Liver (tissue), 8 donors: ENCODE measurements at regions not wholly inside any gene's neighbourhood (a gene's known extent, or its start where the extent isn't known, plus 50 kb on each side); places are given as distances from the start of the nearest gene placed in this dataset.

ENCODE experiments used
- DNase-seq: peaks from one replicate; pipeline ENCODE4 v3.0.0-alpha.2; 2017; ENCODE audit warnings: low spot score
- H3K27ac ChIP-seq, 2 donors: one replicate each; pipeline ENCODE4 v1.7.0; 2013; ENCODE audit warnings: inconsistent platforms in 2 of 2, low read length in 2 of 2, control low read depth in 1 of 2, low read depth in 1 of 2, mild to moderate bottlenecking in 1 of 2
- H3K27me3 ChIP-seq, 4 donors: one replicate each; pipeline versions ENCODE4 v1.6.1 to v1.7.0; 2013; ENCODE audit warnings: low read length in 3 of 4, inconsistent platforms in 1 of 4, mild to moderate bottlenecking in 1 of 4, moderate library complexity in 1 of 4; ENCODE audit not compliant: control insufficient read depth in 4 of 4, insufficient read depth in 4 of 4
- H3K36me3 ChIP-seq, 4 donors: one replicate each; pipeline versions ENCODE4 v1.6.1 to v1.7.0; 2013; ENCODE audit warnings: low read length in 3 of 4, mild to moderate bottlenecking in 3 of 4, low read depth in 1 of 4, moderate library complexity in 1 of 4; ENCODE audit not compliant: control insufficient read depth in 4 of 4, insufficient read depth in 3 of 4
- H3K4me1 ChIP-seq, 4 donors: one replicate each; pipeline versions ENCODE4 v1.6.1 to v1.7.0; 2013; ENCODE audit warnings: low read length in 3 of 4, mild to moderate bottlenecking in 3 of 4, moderate library complexity in 1 of 4; ENCODE audit not compliant: control insufficient read depth in 4 of 4, insufficient read depth in 4 of 4
- H3K4me3 ChIP-seq, 3 donors: one replicate each; pipeline versions ENCODE4 v1.6.1 to v1.7.0; 2013; ENCODE audit warnings: low read length in 3 of 3, control low read depth in 1 of 3, low read depth in 1 of 3, mild to moderate bottlenecking in 1 of 3
- H3K9ac ChIP-seq, 2 donors: one replicate each; pipeline ENCODE4 v1.7.0; 2013; ENCODE audit warnings: low read length in 2 of 2, mild to moderate bottlenecking in 2 of 2, moderate library complexity in 2 of 2, control low read depth in 1 of 2, low read depth in 1 of 2
- H3K9me3 ChIP-seq, 4 donors: one replicate each; pipeline versions ENCODE4 v1.6.1 to v1.7.0; 2013; ENCODE audit warnings: low read length in 3 of 4; ENCODE audit not compliant: control insufficient read depth in 4 of 4
- EGR1 ChIP-seq, 2 donors: IDR thresholded peaks; 2 replicates each; pipeline ENCODE4 v1.6.1; 2016 to 2018; ENCODE audit warnings: antibody characterized with exemption in 2 of 2, low read depth in 2 of 2
- FOXA1 ChIP-seq: IDR thresholded peaks from 2 replicates; pipeline ENCODE4 v1.6.1; 2016; ENCODE audit warnings: antibody characterized with exemption
- FOXA2 ChIP-seq: IDR thresholded peaks from 2 replicates; pipeline ENCODE4 v1.6.1; 2016; ENCODE audit warnings: antibody characterized with exemption
- GABPA ChIP-seq, 2 donors: IDR thresholded peaks in 1 of 2; conservative IDR thresholded peaks in 1 of 2; 2 replicates each; pipeline ENCODE4 v1.6.1; 2016; ENCODE audit warnings: antibody characterized with exemption in 2 of 2, mild to moderate bottlenecking in 1 of 2, moderate library complexity in 1 of 2
- HNF4A ChIP-seq, 2 donors: conservative IDR thresholded peaks; 2 replicates each; pipeline ENCODE4 v1.6.1; 2016; ENCODE audit warnings: antibody characterized with exemption in 2 of 2, mild to moderate bottlenecking in 2 of 2
- HNF4G ChIP-seq: IDR thresholded peaks from 2 replicates; pipeline ENCODE4 v1.6.1; 2016; ENCODE audit warnings: antibody characterized with exemption
- JUND ChIP-seq, 2 donors: IDR thresholded peaks; 2 replicates each; pipeline ENCODE4 v1.6.1; 2016; ENCODE audit warnings: antibody characterized with exemption in 2 of 2
- NR2F2 ChIP-seq: IDR thresholded peaks from 2 replicates; pipeline ENCODE4 v1.6.1; 2016; ENCODE audit warnings: antibody characterized with exemption
- RAD21 ChIP-seq, 2 donors: IDR thresholded peaks; 2 replicates each; pipeline ENCODE4 v1.6.1; 2016; ENCODE audit warnings: antibody characterized with exemption in 2 of 2, mild to moderate bottlenecking in 2 of 2
- RXRA ChIP-seq, 2 donors: IDR thresholded peaks; 2 replicates each; pipeline ENCODE4 v1.6.1; 2017 to 2018; ENCODE audit warnings: antibody characterized with exemption in 2 of 2, mild to moderate bottlenecking in 1 of 2
- SP1 ChIP-seq: IDR thresholded peaks from 2 replicates; pipeline ENCODE4 v1.6.1; 2018; ENCODE audit warnings: antibody characterized with exemption, mild to moderate bottlenecking
- TAF1 ChIP-seq: conservative IDR thresholded peaks from 2 replicates; pipeline ENCODE4 v1.6.1; 2016; ENCODE audit warnings: antibody characterized with exemption, mild to moderate bottlenecking
- YY1 ChIP-seq: IDR thresholded peaks from 2 replicates; pipeline ENCODE4 v1.6.1; 2016; ENCODE audit warnings: antibody characterized with exemption, mild to moderate bottlenecking
- WGBS: extraction: QIAGEN DNeasy Blood & Tissue Kit; methylation state at CpG from one replicate; pipeline ENCODE4 v1.1.7; 2013; 5-methylcytosine and 5-hydroxymethylcytosine counted together
- TF ChIP-seq, protein P1 (sequence below): IDR thresholded peaks from 2 replicates; pipeline ENCODE4 v1.6.1; 2016; ENCODE audit warnings: antibody characterized with exemption
- TF ChIP-seq, protein P2 (sequence below): IDR thresholded peaks from 2 replicates; pipeline ENCODE4 v1.6.1; 2016; ENCODE audit warnings: antibody characterized with exemption
- TF ChIP-seq, protein P3 (sequence below): IDR thresholded peaks from 2 replicates; pipeline ENCODE4 v1.6.1; 2016; ENCODE audit warnings: antibody characterized with exemption
- TF ChIP-seq, protein P4 (sequence below): IDR thresholded peaks from 2 replicates; pipeline ENCODE4 v1.6.1; 2016; ENCODE audit warnings: antibody characterized with exemption, mild to moderate bottlenecking
- TF ChIP-seq, protein P5 (sequence below): fragments of 150-350 bp; IDR thresholded peaks from 2 replicates; pipeline ENCODE4 v1.5.1; 2017; ENCODE audit warnings: improper control_type of control experiment, low read depth, low read length; ENCODE audit not compliant: missing input control
- donor health status: healthy.
- donor health status: healthy.
- donor health status: healthy.
- donor health status: healthy.
- donor health status: healthy.

DNA sequence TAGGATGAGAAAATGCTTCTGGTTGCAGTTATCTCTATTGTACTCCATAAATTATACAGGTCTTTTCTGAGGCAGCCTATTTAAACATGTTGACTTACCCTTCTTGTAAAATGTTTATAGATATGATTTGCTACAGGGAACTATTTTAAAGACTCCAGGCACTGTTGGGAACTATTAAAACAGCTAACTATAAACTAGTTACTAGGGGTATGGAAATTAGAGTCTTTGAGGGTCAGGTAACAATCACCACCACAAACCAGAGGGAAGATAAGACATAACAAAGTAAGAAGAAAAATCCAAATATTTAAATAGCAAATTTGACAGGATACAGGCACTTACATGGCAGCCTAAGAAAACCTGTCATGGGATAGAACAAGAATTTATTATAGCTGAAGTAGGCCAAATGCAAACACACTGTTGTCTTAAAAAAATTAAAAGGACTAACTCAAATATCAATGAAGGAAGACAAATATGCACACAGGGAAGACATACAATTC is 251.0 kb upstream of the CWC22 start:
- Histone ChIP-seq H3K27ac (no peak overlapping the region), H3K4me3 (no peak overlapping the region), H3K4me1 (no peaks in the 10 kb centered on the region), H3K27me3 (peaks cover 0 to 3% (median 0%) of the 10 kb centered on the region in 4 donors), H3K9ac (no peak overlapping the region), H3K9me3 (no peaks in the 10 kb centered on the region), H3K36me3 (no peaks in the 10 kb centered on the region)
- TF ChIP-seq, protein P1, sequence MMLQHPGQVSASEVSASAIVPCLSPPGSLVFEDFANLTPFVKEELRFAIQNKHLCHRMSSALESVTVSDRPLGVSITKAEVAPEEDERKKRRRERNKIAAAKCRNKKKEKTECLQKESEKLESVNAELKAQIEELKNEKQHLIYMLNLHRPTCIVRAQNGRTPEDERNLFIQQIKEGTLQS = no peak
- no peak for TF ChIP-seq NR2F2
- TF ChIP-seq HNF4A (conservative IDR thresholded peaks at IDR 0.05) = no peak
- no peak for TF ChIP-seq FOXA1
- no peak for TF ChIP-seq RAD21 (IDR thresholded peaks at IDR 0.05)
- TF ChIP-seq RXRA (IDR thresholded peaks at IDR 0.05) = no peak
- no peak for TF ChIP-seq SP1
- TF ChIP-seq, protein P2, sequence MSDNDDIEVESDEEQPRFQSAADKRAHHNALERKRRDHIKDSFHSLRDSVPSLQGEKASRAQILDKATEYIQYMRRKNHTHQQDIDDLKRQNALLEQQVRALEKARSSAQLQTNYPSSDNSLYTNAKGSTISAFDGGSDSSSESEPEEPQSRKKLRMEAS = no peak
- no peak for TF ChIP-seq FOXA2
- no peak for TF ChIP-seq TAF1
- no peak for TF ChIP-seq YY1
- TF ChIP-seq, protein P3, sequence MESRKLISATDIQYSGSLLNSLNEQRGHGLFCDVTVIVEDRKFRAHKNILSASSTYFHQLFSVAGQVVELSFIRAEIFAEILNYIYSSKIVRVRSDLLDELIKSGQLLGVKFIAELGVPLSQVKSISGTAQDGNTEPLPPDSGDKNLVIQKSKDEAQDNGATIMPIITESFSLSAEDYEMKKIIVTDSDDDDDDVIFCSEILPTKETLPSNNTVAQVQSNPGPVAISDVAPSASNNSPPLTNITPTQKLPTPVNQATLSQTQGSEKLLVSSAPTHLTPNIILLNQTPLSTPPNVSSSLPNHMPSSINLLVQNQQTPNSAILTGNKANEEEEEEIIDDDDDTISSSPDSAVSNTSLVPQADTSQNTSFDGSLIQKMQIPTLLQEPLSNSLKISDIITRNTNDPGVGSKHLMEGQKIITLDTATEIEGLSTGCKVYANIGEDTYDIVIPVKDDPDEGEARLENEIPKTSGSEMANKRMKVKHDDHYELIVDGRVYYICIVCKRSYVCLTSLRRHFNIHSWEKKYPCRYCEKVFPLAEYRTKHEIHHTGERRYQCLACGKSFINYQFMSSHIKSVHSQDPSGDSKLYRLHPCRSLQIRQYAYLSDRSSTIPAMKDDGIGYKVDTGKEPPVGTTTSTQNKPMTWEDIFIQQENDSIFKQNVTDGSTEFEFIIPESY = no peak
- TF ChIP-seq HNF4G = no peak
- TF ChIP-seq GABPA (IDR thresholded peaks at IDR 0.05 in 1 of 2, conservative IDR thresholded peaks at IDR 0.05 in 1 of 2) = no peak
- TF ChIP-seq, protein P4, sequence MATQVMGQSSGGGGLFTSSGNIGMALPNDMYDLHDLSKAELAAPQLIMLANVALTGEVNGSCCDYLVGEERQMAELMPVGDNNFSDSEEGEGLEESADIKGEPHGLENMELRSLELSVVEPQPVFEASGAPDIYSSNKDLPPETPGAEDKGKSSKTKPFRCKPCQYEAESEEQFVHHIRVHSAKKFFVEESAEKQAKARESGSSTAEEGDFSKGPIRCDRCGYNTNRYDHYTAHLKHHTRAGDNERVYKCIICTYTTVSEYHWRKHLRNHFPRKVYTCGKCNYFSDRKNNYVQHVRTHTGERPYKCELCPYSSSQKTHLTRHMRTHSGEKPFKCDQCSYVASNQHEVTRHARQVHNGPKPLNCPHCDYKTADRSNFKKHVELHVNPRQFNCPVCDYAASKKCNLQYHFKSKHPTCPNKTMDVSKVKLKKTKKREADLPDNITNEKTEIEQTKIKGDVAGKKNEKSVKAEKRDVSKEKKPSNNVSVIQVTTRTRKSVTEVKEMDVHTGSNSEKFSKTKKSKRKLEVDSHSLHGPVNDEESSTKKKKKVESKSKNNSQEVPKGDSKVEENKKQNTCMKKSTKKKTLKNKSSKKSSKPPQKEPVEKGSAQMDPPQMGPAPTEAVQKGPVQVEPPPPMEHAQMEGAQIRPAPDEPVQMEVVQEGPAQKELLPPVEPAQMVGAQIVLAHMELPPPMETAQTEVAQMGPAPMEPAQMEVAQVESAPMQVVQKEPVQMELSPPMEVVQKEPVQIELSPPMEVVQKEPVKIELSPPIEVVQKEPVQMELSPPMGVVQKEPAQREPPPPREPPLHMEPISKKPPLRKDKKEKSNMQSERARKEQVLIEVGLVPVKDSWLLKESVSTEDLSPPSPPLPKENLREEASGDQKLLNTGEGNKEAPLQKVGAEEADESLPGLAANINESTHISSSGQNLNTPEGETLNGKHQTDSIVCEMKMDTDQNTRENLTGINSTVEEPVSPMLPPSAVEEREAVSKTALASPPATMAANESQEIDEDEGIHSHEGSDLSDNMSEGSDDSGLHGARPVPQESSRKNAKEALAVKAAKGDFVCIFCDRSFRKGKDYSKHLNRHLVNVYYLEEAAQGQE = no peak
- no peak for TF ChIP-seq JUND (IDR thresholded peaks at IDR 0.05)
- TF ChIP-seq, protein P5, sequence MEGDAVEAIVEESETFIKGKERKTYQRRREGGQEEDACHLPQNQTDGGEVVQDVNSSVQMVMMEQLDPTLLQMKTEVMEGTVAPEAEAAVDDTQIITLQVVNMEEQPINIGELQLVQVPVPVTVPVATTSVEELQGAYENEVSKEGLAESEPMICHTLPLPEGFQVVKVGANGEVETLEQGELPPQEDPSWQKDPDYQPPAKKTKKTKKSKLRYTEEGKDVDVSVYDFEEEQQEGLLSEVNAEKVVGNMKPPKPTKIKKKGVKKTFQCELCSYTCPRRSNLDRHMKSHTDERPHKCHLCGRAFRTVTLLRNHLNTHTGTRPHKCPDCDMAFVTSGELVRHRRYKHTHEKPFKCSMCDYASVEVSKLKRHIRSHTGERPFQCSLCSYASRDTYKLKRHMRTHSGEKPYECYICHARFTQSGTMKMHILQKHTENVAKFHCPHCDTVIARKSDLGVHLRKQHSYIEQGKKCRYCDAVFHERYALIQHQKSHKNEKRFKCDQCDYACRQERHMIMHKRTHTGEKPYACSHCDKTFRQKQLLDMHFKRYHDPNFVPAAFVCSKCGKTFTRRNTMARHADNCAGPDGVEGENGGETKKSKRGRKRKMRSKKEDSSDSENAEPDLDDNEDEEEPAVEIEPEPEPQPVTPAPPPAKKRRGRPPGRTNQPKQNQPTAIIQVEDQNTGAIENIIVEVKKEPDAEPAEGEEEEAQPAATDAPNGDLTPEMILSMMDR = no peak
- no peak for DNase-seq

DNA sequence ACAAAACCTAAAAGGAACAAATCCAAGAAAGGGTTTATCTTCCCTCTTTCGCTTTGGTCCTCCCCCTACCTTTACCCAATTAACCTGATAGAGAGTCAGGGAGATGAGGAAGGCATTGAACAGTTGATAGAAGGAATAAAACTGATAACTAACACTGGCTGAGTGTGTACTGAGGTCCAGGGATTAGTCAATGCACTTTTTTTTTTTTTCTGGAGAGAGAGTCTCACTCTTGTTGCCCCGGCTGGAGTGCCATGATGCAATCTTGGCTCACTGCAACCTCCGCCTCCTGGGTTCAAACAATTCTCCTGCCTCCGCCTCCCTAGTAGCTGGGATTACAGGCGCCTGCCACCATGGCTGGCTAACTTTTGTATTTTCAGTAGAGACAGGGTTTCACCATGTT is 250.2 kb upstream of the CWC22 start:
- Histone ChIP-seq H3K27me3 (peaks cover 0 to 3% (median 0%) of the 10 kb centered on the region in 4 donors), H3K36me3 (no peaks in the 10 kb centered on the region), H3K4me3 (no peak overlapping the region), H3K27ac (no peak overlapping the region), H3K9me3 (no peaks in the 10 kb centered on the region), H3K9ac (no peak overlapping the region), H3K4me1 (no peaks in the 10 kb centered on the region)
- WGBS = 79% methylated on average over 5 of the region's 5 CpGs
- TF ChIP-seq FOXA2 = no peak
- no peak for TF ChIP-seq RXRA (IDR thresholded peaks at IDR 0.05)
- TF ChIP-seq RAD21 (IDR thresholded peaks at IDR 0.05) = no peak
- TF ChIP-seq GABPA (IDR thresholded peaks at IDR 0.05 in 1 of 2, conservative IDR thresholded peaks at IDR 0.05 in 1 of 2) = no peak
- TF ChIP-seq EGR1 (IDR thresholded peaks at IDR 0.05; ENCODE audit: low read depth in 2 of 2) = no peak
- no peak for TF ChIP-seq NR2F2
- TF ChIP-seq, protein P1 = no peak
- no peak for TF ChIP-seq YY1
- no peak for TF ChIP-seq SP1
- TF ChIP-seq JUND (IDR thresholded peaks at IDR 0.05) = no peak
- no peak for TF ChIP-seq HNF4A (conservative IDR thresholded peaks at IDR 0.05)
- DNase-seq = no peak
